ENCODE measurements at regions not wholly inside any gene's neighbourhood (a gene's known extent, or its start where the extent isn't known, plus 50 kb on each side); places are given as distances from the start of the nearest gene placed in this dataset.

- Histone ChIP-seq H3K4me3 (ENCODE audit: low read depth, low read length) (no peak overlapping the region), H3K4me1 (ENCODE audit: control insufficient read depth, insufficient read depth, low read length, poor library complexity, severe bottlenecking) (no peaks in the 10 kb centered on the region), H3K36me3 (ENCODE audit: control insufficient read depth, insufficient read depth, low read length) (no peaks in the 10 kb centered on the region), H3K27me3 (ENCODE audit: control insufficient read depth, insufficient read depth, low read length) (no peaks in the 10 kb centered on the region), H3K9me3 (ENCODE audit: control insufficient read depth in 2 of 2, low read length in 2 of 2) (no peaks in the 10 kb centered on the region), H3K27ac (ENCODE audit: insufficient read depth, low read length, poor library complexity, severe bottlenecking) (no peak overlapping the region)
- H3K36me3 Mint-ChIP-seq, result no peaks in the 10 kb centered on the region
- no peaks in the 10 kb centered on the region for H3K27me3 Mint-ChIP-seq
- ATAC-seq (ENCODE audit: low read depth in 2 of 2) (no peak), DNase-seq (no peak)
- H3K4me1 Mint-ChIP-seq, result no peaks in the 10 kb centered on the region
- H3K4me3 Mint-ChIP-seq, result no peak overlapping the region
- peaks cover 0 to 3% (median 2%) of the 10 kb centered on the region in 7 donors for H3K9me3 Mint-ChIP-seq
- no peak overlapping the region for H3K27ac Mint-ChIP-seq
These were observed 298.6 kb upstream of the DNAJC19 start for GRCh38 chr3:181288145-181288544.

DNA sequence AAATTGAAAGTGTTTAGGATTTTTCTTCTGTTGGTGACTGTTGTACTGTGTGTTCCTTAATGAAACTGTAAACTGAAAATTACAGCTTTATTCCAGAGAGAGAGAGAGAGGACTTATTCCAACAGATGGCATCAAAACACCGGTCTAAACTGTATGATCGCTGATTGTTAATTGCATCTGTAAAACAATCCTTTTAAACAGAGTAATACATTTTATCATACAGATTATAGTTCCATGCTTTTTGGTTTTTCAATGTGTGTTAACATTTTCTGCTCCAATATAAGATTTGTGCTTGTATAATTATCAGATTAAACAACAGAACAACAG, 289.7 kb upstream of the DNAJC19 start:
- no peak for ATAC-seq (ENCODE audit: low read depth in 2 of 2)
- no peak for DNase-seq
- no peaks in the 10 kb centered on the region for H3K4me1 ChIP-seq (ENCODE audit: control insufficient read depth, insufficient read depth, low read length, poor library complexity, severe bottlenecking)
- Mint-ChIP-seq H3K36me3 (no peaks in the 10 kb centered on the region), H3K4me3 (no peak overlapping the region), H3K27ac (no peak overlapping the region), H3K9me3 (peaks cover 0 to 4% (median 0%) of the 10 kb centered on the region in 7 donors), H3K4me1 (no peaks in the 10 kb centered on the region), H3K27me3 (peaks cover 5% of the 10 kb centered on the region)
- no peaks in the 10 kb centered on the region for H3K36me3 ChIP-seq (ENCODE audit: control insufficient read depth, insufficient read depth, low read length)
- H3K9me3 ChIP-seq (ENCODE audit: control insufficient read depth in 2 of 2, low read length in 2 of 2), result no peaks in the 10 kb centered on the region
- H3K4me3 ChIP-seq (ENCODE audit: low read depth, low read length), result no peak overlapping the region
- no peaks in the 10 kb centered on the region for H3K27me3 ChIP-seq (ENCODE audit: control insufficient read depth, insufficient read depth, low read length)
- H3K27ac ChIP-seq (ENCODE audit: insufficient read depth, low read length, poor library complexity, severe bottlenecking), result no peak overlapping the region

DNA sequence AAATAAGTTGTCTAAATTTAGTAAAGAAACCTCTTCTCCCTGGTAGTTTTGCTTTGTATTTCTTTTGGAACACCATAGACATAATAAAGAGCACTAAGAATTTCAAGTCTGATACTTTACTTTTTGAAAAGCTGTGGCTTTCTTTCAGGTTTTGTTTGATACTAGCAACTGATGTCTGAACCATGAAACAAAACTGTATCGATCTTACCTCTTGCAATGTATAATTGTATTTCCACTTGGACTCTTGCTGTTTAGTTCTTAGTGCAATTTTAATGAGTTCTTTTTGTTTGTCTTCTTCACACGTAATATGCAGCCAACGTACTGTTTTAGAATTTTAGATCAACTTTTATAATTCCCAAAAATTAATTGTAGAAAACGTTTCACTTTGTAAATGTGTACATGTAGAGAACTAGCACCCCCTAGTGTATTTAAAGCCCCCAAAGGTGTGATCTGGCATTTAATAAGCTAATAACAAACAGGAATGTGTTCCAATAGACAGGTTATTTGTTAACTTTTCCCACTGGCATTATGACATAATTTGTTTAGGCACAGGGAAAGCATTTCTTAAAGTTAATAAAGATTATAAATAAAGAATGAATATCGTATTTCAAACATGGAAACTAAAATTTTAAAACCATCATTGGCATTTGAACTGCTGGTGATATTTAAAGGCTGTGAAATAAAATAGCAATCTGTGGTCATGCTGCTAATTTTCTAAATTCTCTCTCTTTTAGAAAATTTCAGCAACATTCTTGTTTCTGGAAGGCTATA, 289.1 kb upstream of the DNAJC19 start:
- Histone ChIP-seq H3K27ac (ENCODE audit: insufficient read depth, low read length, poor library complexity, severe bottlenecking) (no peak overlapping the region), H3K4me3 (ENCODE audit: low read depth, low read length) (no peak overlapping the region), H3K4me1 (ENCODE audit: control insufficient read depth, insufficient read depth, low read length, poor library complexity, severe bottlenecking) (no peaks in the 10 kb centered on the region), H3K36me3 (ENCODE audit: control insufficient read depth, insufficient read depth, low read length) (no peaks in the 10 kb centered on the region), H3K27me3 (ENCODE audit: control insufficient read depth, insufficient read depth, low read length) (no peaks in the 10 kb centered on the region), H3K9me3 (ENCODE audit: control insufficient read depth in 2 of 2, low read length in 2 of 2) (no peaks in the 10 kb centered on the region)
- no peak overlapping the region for H3K4me3 Mint-ChIP-seq
- no peaks in the 10 kb centered on the region for H3K4me1 Mint-ChIP-seq
- ATAC-seq (ENCODE audit: low read depth in 2 of 2), result no peak
- DNase-seq, result no peak
- no peak overlapping the region for H3K27ac Mint-ChIP-seq
- H3K27me3 Mint-ChIP-seq, result peaks cover 10% of the 10 kb centered on the region
- peaks cover 0 to 4% (median 0%) of the 10 kb centered on the region in 7 donors for H3K9me3 Mint-ChIP-seq
- no peaks in the 10 kb centered on the region for H3K36me3 Mint-ChIP-seq

GRCh38 chr3:181276358-181276896, 286.9 kb upstream of the DNAJC19 start:
- H3K4me3 ChIP-seq (ENCODE audit: low read depth, low read length), result no peak overlapping the region
- Mint-ChIP-seq H3K4me3 (no peak overlapping the region), H3K27ac (no peak overlapping the region), H3K27me3 (peaks cover 10% of the 10 kb centered on the region), H3K4me1 (no peaks in the 10 kb centered on the region), H3K9me3 (peaks cover 0 to 1% (median 0%) of the 10 kb centered on the region in 7 donors), H3K36me3 (no peaks in the 10 kb centered on the region)
- no peak for ATAC-seq (ENCODE audit: low read depth in 2 of 2)
- H3K27me3 ChIP-seq (ENCODE audit: control insufficient read depth, insufficient read depth, low read length), result no peaks in the 10 kb centered on the region
- DNase-seq, result no peak
- H3K9me3 ChIP-seq (ENCODE audit: control insufficient read depth in 2 of 2, low read length in 2 of 2), result no peaks in the 10 kb centered on the region
- no peak overlapping the region for H3K27ac ChIP-seq (ENCODE audit: insufficient read depth, low read length, poor library complexity, severe bottlenecking)
- H3K36me3 ChIP-seq (ENCODE audit: control insufficient read depth, insufficient read depth, low read length), result no peaks in the 10 kb centered on the region
- no peaks in the 10 kb centered on the region for H3K4me1 ChIP-seq (ENCODE audit: control insufficient read depth, insufficient read depth, low read length, poor library complexity, severe bottlenecking)

DNA sequence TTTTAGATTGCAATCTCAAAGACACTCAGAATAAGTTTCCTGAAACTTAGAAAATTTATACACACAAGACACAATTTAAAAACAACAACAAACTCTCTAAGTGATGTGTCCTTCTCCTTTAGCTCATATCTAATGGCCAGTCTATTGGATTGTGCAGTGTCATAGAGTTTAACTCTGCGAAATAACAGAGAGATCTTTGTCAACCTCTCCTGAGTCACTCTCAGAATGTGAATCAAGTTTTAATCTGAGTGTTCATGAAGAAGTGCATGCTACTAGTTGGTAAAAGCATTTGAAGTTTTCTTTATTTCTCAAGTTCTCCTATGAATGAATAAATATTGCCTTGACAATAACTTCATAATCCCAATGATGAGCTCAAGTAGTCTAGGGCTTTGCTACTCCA, 284.5 kb upstream of the DNAJC19 start:
- no peak overlapping the region for H3K4me3 Mint-ChIP-seq
- peaks cover 0 to 1% (median 0%) of the 10 kb centered on the region in 7 donors for H3K9me3 Mint-ChIP-seq
- Histone ChIP-seq H3K27me3 (ENCODE audit: control insufficient read depth, insufficient read depth, low read length) (no peaks in the 10 kb centered on the region), H3K36me3 (ENCODE audit: control insufficient read depth, insufficient read depth, low read length) (no peaks in the 10 kb centered on the region), H3K9me3 (ENCODE audit: control insufficient read depth in 2 of 2, low read length in 2 of 2) (no peaks in the 10 kb centered on the region), H3K27ac (ENCODE audit: insufficient read depth, low read length, poor library complexity, severe bottlenecking) (no peak overlapping the region), H3K4me1 (ENCODE audit: control insufficient read depth, insufficient read depth, low read length, poor library complexity, severe bottlenecking) (no peaks in the 10 kb centered on the region), H3K4me3 (ENCODE audit: low read depth, low read length) (no peak overlapping the region)
- DNase-seq (no peak), ATAC-seq (ENCODE audit: low read depth in 2 of 2) (no peak)
- no peaks in the 10 kb centered on the region for H3K4me1 Mint-ChIP-seq
- no peak overlapping the region for H3K27ac Mint-ChIP-seq
- peaks cover 10% of the 10 kb centered on the region for H3K27me3 Mint-ChIP-seq
- H3K36me3 Mint-ChIP-seq, result no peaks in the 10 kb centered on the region

GRCh38 chr3:181267312-181267711, 277.8 kb upstream of the DNAJC19 start:
- no peaks in the 10 kb centered on the region for H3K27me3 ChIP-seq (ENCODE audit: control insufficient read depth, insufficient read depth, low read length)
- H3K27ac ChIP-seq (ENCODE audit: insufficient read depth, low read length, poor library complexity, severe bottlenecking), result no peak overlapping the region
- H3K36me3 ChIP-seq (ENCODE audit: control insufficient read depth, insufficient read depth, low read length), result no peaks in the 10 kb centered on the region
- ATAC-seq (ENCODE audit: low read depth in 2 of 2) (no peak), DNase-seq (no peak)
- H3K4me1 ChIP-seq (ENCODE audit: control insufficient read depth, insufficient read depth, low read length, poor library complexity, severe bottlenecking), result no peaks in the 10 kb centered on the region
- Mint-ChIP-seq H3K36me3 (no peaks in the 10 kb centered on the region), H3K9me3 (peaks cover 0 to 4% (median 1%) of the 10 kb centered on the region in 7 donors), H3K4me1 (peaks cover 0 to 3% (median 1%) of the 10 kb centered on the region in 4 donors), H3K4me3 (no peak overlapping the region), H3K27me3 (no peaks in the 10 kb centered on the region), H3K27ac (no peak overlapping the region)
- no peaks in the 10 kb centered on the region for H3K9me3 ChIP-seq (ENCODE audit: control insufficient read depth in 2 of 2, low read length in 2 of 2)
- H3K4me3 ChIP-seq (ENCODE audit: low read depth, low read length), result no peak overlapping the region

GRCh38 chr3:181265750-181266333, 276.3 kb upstream of the DNAJC19 start:
- peaks cover 2% of the 10 kb centered on the region for H3K36me3 Mint-ChIP-seq
- peak overlapping the region in 3 of 4 donors; percentile 10 to 59 (median 36) for H3K4me3 Mint-ChIP-seq
- H3K27ac ChIP-seq (ENCODE audit: insufficient read depth, low read length, poor library complexity, severe bottlenecking), result no peak overlapping the region
- ATAC-seq (ENCODE audit: low read depth in 2 of 2) (no peak), DNase-seq (peak in 1 of 3 donors; percentile 6)
- H3K4me1 ChIP-seq (ENCODE audit: control insufficient read depth, insufficient read depth, low read length, poor library complexity, severe bottlenecking), result no peaks in the 10 kb centered on the region
- peak overlapping the region; percentile 52 for H3K4me3 ChIP-seq (ENCODE audit: low read depth, low read length)
- H3K9me3 ChIP-seq (ENCODE audit: control insufficient read depth in 2 of 2, low read length in 2 of 2), result no peaks in the 10 kb centered on the region
- no peak overlapping the region for H3K27ac Mint-ChIP-seq
- H3K9me3 Mint-ChIP-seq, result peaks cover 0 to 8% (median 2%) of the 10 kb centered on the region in 7 donors
- no peaks in the 10 kb centered on the region for H3K36me3 ChIP-seq (ENCODE audit: control insufficient read depth, insufficient read depth, low read length)
- H3K4me1 Mint-ChIP-seq, result peaks cover 0 to 3% (median 1%) of the 10 kb centered on the region in 4 donors
- H3K27me3 Mint-ChIP-seq, result no peaks in the 10 kb centered on the region
- no peaks in the 10 kb centered on the region for H3K27me3 ChIP-seq (ENCODE audit: control insufficient read depth, insufficient read depth, low read length)

Data from CD4-positive, CD25-positive, alpha-beta regulatory T cell (primary cell).